Skeletal muscle cell (primary cell): ENCODE measurements at regions not wholly inside any gene's neighbourhood (a gene's known extent, or its start where the extent isn't known, plus 50 kb on each side); places are given as distances from the start of the nearest gene placed in this dataset.
"Not testable (repeated sequence)": the region's sequence is repeated elsewhere in the genome, so short reads cannot be mapped to it uniquely, and the experiment has no call there.

Source experiments
- DNase-seq: peaks from one replicate; pipeline ENCODE4 v3.0.0-alpha.2; 2010; ENCODE audit warnings: low read depth
- H3K4me3 ChIP-seq: 2 replicates; pipeline ENCODE4 v1.5.1; 2011; ENCODE audit warnings: low read depth, mild to moderate bottlenecking, control low read depth, low read length, moderate library complexity

DNA sequence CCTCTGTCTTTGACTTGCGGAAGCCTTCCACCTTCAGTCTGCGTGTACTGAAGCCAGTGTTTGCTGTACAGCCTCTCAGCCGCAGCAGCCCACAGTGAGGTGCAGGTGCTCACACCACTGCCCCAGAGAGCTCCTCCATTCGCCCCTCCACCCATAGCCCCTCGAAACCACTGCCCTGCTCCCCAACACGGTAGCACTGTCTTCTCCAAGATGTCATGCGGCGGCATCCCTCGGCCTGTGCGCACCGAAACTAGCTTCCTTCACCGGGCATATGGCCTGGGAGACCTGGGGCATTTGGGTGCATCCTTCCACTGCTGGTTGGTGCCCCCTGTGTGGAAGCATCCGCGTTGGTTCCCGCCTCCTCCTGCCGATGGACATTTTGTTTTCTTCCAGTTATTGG lies 86.8 kb upstream of the LPCAT1 start:
- not testable (repeated sequence) for H3K4me3 ChIP-seq, DNase-seq

- not testable (repeated sequence) for DNase-seq, H3K4me3 ChIP-seq
Observed at GRCh38 chr5:1609111-1609510, 85.4 kb upstream of the LPCAT1 start.

DNA sequence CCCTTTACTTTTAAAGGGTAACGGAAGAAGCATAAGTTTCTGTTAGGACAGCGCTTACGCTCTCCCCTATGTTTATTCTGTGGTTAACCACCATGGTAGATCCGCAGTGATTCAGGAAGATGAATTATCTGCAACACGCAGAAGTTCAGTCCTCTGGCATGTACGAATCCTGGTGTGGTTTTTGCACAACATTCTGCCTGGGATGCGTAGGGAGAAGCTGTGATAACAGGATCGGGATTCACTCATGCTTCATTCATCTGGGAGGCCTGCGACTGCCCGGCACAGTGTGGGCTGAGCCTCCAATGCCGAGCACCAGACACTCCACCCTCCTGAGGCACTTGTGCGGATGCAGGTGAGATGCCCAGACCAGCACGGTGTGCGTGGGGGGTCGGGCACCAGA lies 84.6 kb upstream of the LPCAT1 start:
- peak; percentile 69 for DNase-seq

GRCh38 chr5:1606951-1607350 lies 83.2 kb upstream of the LPCAT1 start:
- H3K4me3 ChIP-seq: not testable (repeated sequence)

More for the DNA sequence above, 84.6 kb upstream of the LPCAT1 start:
- H3K4me3 ChIP-seq: not testable (repeated sequence)

DNA sequence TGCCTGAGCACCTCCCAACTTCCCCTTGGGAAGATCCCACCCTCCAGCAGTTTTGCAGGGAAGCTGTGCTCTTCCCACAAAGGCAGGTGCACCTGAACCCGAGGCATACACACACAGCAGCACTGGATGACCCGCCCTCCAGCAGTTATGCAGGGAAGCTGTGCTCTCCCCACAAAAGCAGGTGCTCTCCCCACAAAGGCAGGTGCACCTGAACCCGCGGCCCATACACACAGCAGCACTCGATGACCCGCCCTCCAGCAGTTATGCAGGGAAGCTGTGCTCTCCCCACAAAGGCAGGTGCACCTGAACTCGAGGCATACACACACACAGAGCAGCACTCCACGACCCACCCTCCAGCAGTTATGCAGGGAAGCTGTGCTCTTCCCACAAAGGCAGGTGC lies 80.2 kb upstream of the LPCAT1 start:
- not testable (repeated sequence) for DNase-seq, H3K4me3 ChIP-seq

More at GRCh38 chr5:1606951-1607350, 83.2 kb upstream of the LPCAT1 start:
- not testable (repeated sequence) for DNase-seq

- DNase-seq, H3K4me3 ChIP-seq: not testable (repeated sequence)
Observed at GRCh38 chr5:1601565-1601964, 77.8 kb upstream of the LPCAT1 start.

DNA sequence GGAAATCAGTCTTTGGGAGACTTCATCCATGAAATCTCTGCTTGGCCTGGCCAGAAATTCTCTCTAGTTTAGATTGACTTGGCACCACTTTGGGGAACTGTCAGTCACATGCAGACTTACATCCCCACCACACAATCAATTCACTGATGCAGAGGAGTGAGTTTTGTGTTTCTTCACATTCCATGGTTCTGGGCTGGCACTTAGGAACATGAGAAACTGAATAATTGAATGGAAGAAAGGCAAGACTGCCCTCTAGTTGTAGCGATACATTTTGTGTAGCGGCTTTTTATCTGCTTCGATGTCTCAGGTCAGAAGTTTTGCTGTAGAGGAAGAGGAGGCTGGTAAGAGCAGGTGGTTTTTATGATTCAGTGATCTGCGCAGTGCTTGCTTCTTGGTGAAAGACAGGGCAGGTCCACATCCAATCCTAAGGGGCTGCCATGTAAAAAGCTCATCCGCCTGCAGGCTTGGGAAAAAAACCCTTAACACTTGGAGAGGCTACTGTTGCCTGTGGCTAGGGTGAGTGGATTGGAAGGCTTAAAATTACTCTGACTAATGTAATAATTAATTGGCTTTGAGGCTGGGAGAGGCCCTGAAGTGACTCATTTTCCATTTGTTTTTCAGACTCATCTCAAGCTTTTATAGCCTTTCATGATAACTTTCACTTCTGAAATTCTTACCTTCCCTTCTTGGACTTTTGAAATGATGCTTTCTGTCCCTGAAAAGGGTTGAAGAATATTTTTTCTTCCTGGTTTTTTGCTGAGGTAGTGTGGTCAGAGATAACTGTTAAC lies 75.4 kb upstream of the LPCAT1 start:
- not testable (repeated sequence) for H3K4me3 ChIP-seq, DNase-seq

GRCh38 chr5:1597093-1597473 lies 73.3 kb upstream of the LPCAT1 start:
- H3K4me3 ChIP-seq: peak overlapping the region; percentile 28
- not testable (repeated sequence) for DNase-seq

DNA sequence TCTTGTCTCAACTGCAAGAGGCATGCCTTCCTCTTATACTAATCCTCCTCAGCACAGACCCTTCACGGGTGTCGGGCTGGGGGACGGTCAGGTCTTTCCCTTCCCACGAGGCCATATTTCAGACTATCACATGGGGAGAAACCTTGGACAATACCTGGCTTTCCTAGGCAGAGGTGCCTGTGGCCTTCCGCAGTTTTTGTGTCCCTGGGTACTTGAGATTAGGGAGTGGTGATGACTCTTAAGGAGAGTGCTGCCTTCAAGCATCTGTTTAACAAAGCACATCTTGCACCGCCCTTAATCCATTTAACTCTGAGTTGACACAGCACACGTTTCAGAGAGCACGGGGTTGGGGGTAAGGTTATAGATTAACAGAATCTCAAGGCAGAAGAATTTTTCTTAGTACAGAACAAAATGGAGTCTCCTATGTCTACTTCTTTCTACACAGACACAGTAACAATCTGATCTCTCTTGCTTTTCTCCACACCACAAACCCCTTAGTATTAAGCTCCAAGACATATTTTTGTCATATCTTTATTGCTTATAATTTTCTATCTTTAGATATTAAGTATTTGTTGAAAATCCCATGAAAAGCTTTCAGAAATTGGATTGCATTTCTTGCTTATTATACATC lies 72.8 kb upstream of the LPCAT1 start:
- not testable (repeated sequence) for DNase-seq, H3K4me3 ChIP-seq

DNA sequence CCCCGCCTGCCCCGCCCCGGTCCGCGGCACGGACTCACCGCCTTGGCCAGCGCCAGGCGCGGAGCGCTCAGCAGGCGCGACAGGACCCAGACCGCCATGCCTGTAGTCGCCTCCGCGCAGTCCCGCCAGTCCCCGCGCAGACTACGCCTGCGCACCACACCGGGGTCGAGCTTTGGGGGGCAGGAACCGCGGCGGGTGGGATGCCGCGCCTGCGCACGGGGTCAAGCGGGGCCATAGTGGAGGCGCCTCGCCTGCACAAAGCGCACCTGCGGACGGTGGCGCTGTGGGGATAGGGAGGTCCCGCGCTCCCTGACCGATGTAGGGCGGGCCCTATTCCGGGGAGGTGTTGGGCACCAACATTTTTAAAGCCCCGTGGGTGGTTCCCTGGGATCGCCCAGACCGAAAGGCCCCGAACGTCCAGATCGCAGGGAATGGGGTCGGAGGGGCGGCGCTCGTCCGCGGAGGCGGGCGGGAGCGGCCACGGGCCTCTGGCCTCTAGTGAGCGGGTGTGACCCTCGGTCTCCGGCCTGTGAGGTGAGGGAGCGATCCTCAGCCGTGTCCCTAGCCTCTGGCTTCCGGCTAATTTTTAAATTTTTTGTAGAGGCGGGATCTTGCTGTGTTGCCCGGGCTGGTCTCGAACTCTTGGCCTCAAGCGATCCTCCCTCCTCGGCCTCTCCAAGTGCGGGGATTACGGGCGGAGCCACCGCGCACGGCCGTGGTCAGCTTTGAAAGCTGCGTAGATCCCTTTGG lies 70.8 kb upstream of the LPCAT1 start:
- H3K4me3 ChIP-seq: peak overlapping the region; percentile 57
- DNase-seq: no peak

DNA sequence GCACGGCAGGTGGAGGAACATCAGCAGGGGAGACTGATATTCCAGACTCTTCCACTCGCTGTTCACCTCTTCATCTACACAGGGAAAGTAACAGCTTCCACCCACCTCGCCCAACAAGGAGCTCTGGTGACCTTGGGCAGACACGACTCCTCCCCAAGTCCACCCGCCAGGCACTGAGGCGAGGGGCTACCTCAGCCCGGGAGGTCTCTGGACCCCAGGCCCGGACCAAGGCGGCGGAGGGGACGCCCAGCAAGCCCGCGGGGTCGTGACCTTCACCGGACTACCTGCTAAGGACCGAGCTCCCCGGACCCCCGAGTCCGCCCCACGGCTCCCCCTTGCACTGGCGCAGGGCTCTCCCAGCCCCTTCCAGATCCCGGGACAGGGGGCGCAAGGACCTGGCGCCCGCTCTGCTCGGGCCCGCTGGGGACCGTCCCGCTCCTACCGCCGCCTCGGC lies 70.2 kb upstream of the LPCAT1 start:
- DNase-seq: no peak

DNA sequence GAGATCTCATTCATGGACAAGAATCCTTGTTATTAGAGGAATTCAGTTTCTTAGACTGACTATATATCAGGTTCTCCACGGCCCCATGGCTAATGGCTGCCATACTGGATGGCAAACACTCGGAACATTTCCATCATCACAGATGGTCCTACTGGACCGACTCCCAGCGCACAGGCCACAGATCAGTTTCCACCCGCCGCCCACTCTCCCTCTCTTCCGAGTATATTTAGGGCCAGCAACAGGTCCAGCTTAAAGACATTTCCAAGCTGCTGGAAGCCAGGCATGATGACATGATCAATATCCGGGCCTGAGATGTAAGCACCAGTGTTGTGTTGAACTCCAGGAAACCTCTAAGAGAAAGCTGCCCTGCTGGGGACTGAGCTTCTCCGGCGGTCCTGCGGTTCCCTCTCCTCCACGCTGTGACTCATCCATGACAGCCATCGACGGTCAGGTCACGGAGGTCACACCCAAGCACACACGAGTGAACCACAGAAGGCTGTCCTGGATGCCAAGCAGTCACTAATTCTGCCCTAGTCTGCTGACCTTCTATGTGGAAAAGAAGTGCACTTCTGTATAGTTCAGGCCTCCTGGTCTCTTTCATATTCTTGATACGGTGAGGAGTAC lies 64.4 kb upstream of the LPCAT1 start:
- DNase-seq, H3K4me3 ChIP-seq: not testable (repeated sequence)

More for the DNA sequence above, 70.2 kb upstream of the LPCAT1 start:
- peak overlapping the region; percentile 57 for H3K4me3 ChIP-seq

GRCh38 chr5:1583081-1583875 lies 59.5 kb upstream of the LPCAT1 start:
- not testable (repeated sequence) for H3K4me3 ChIP-seq, DNase-seq

- not testable (repeated sequence) for H3K4me3 ChIP-seq, DNase-seq
Observed at GRCh38 chr5:1579389-1579788, 55.6 kb upstream of the LPCAT1 start.

DNA sequence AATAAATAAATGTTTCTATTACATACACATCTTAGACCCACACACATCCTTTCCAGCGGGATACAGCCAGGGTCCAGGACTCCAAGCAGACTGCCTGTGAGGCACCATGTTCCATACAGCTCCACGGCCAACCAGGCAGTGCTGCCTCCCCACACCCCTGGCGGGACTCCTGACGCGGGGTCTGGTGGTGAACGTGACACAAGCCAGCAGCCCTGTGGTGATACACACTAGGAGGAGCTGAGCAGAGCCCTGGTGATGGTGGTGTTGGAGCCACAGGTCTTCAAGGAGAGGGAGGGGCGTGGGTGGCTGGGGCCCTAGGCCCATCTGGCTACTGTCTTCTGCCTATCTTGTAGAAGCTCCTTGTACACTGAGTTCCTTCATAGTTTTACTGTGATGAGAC lies 53.1 kb upstream of the LPCAT1 start:
- not testable (repeated sequence) for H3K4me3 ChIP-seq, DNase-seq

GRCh38 chr5:1575991-1576714 lies 52.4 kb upstream of the LPCAT1 start:
- H3K4me3 ChIP-seq, DNase-seq: not testable (repeated sequence)

DNA sequence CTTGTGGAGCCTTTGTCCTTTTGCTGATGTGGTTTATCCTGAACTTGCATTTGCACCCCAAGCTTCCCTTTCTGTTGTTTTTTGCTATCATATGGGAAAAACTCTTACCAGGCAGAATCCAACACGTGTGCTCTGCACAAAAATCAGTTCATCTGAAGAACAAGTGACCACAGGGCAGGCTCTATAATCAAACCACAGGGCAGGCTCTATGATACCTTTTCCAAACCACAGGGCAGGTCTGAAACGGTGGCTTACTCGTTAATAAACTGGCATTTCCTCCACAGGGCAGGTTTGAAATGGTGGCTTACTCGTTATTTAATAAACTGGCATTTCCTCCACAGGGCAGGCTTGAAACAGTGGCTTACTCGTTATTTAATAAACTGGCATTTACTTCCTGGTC lies 51.7 kb upstream of the LPCAT1 start:
- not testable (repeated sequence) for H3K4me3 ChIP-seq, DNase-seq

- H3K4me3 ChIP-seq, DNase-seq: not testable (repeated sequence)
Observed at GRCh38 chr5:1574023-1574318, 50.2 kb upstream of the LPCAT1 start.
